ENCODE measurements at regions not wholly inside any gene's neighbourhood (a gene's known extent, or its start where the extent isn't known, plus 50 kb on each side); places are given as distances from the start of the nearest gene placed in this dataset.
"Not testable (repeated sequence)": the region's sequence is repeated elsewhere in the genome, so short reads cannot be mapped to it uniquely, and the experiment has no call there.

- no peak overlapping the region for H3K9ac ChIP-seq (ENCODE audit: low read length)
- no peak for TF ChIP-seq EZH2 (IDR thresholded peaks at IDR 0.05; ENCODE audit: borderline replicate concordance, insufficient read depth, low read depth, low read length, poor library complexity, severe bottlenecking)
- no peak for TF ChIP-seq CTCF (IDR thresholded peaks at IDR 0.05)
- Mint-ChIP-seq H3K4me3 (no peak overlapping the region), H3K27me3 (no peaks in the 10 kb centered on the region), H3K9me3 (ENCODE audit: insufficient read depth) (peaks cover 3% of the 10 kb centered on the region), H3K4me1 (no peaks in the 10 kb centered on the region), H3K27ac (no peak overlapping the region)
- no peaks in the 10 kb centered on the region for H4K20me1 ChIP-seq (ENCODE audit: control insufficient read depth, insufficient read depth, low read length, poor library complexity, severe bottlenecking)
- ATAC-seq (ENCODE audit: low read depth) (no peak), DNase-seq (no peak)
- H3K36me3 ChIP-seq (replicated peaks in 1 of 2; ENCODE audit: control extremely low read depth in 1 of 2, control insufficient read depth in 1 of 2, extremely low read depth in 1 of 2, insufficient read depth in 2 of 2, low read length in 1 of 2), result no peaks in the 10 kb centered on the region
- CTCF ChIA-PET, result no interaction called here
- H3K79me2 ChIP-seq (ENCODE audit: control insufficient read depth, insufficient read depth, low read length), result no peaks in the 10 kb centered on the region
- intact Hi-C loops (cut with micrococcal nuclease), result no loop called here
- H3K4me2 ChIP-seq (replicated peaks; ENCODE audit: low read depth, low read length, poor library complexity, severe bottlenecking), result no peak overlapping the region
- no CpG with 5 or more reads among the region's 2 CpGs for WGBS (ENCODE audit: insufficient coverage)
- no peaks in the 10 kb centered on the region for H3K27me3 ChIP-seq (replicated peaks in 1 of 4; ENCODE audit: control extremely low read depth in 1 of 4, control insufficient read depth in 3 of 4, insufficient read depth in 4 of 4, low read length in 3 of 4)
- H3K4me1 ChIP-seq (ENCODE audit: control insufficient read depth in 2 of 2, insufficient read depth in 2 of 2, low read length in 2 of 2), result no peaks in the 10 kb centered on the region
- H3K27ac ChIP-seq (ENCODE audit: low read length in 2 of 2), result no peak overlapping the region
- peaks cover 0 to 3% (median 0%) of the 10 kb centered on the region in 3 donors for H3K9me3 ChIP-seq (ENCODE audit: control extremely low read depth in 1 of 3, control insufficient read depth in 2 of 3, insufficient read depth in 1 of 3, low read length in 2 of 3)
- POLR2A ChIA-PET, result no interaction called here
- no peak overlapping the region for H2AFZ ChIP-seq (ENCODE audit: insufficient read depth, low read depth, low read length, poor library complexity, severe bottlenecking)
- no peak overlapping the region for H3K4me3 ChIP-seq (ENCODE audit: control extremely low read depth in 1 of 5, extremely low read depth in 1 of 5, insufficient read depth in 1 of 5, low read depth in 2 of 5, low read length in 4 of 5)
These were observed 876.8 kb downstream of the FAT4 start for GRCh38 chr4:126191536-126191935.

DNA sequence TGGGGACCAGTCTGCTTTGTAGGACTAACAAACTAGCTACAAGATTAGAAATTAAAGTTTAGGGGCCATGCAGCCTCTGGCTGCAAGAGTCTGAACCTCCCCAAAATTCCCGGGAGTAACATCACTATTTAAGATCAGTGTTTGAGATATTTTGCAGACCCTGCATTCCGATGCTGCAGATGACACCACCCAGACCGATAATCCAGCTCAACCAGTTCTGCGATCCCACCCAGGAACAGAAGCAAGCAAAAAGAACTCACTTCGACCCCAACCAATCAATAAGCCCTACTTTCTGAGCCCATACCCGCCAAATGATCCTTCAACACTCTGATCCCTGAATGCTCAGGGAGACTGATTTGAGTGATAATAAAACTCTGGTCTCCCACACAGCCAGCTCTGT lies 877.8 kb downstream of the FAT4 start:
- WGBS (ENCODE audit: insufficient coverage), result 100% methylated on average over 5 of the region's 6 CpGs
- Histone ChIP-seq H3K9ac (ENCODE audit: low read length) (no peak overlapping the region), H2AFZ (ENCODE audit: insufficient read depth, low read depth, low read length, poor library complexity, severe bottlenecking) (no peak overlapping the region), H3K79me2 (ENCODE audit: control insufficient read depth, insufficient read depth, low read length) (no peaks in the 10 kb centered on the region), H3K4me2 (replicated peaks; ENCODE audit: low read depth, low read length, poor library complexity, severe bottlenecking) (no peak overlapping the region), H3K27ac (ENCODE audit: low read length in 2 of 2) (no peak overlapping the region), H3K4me3 (ENCODE audit: control extremely low read depth in 1 of 5, extremely low read depth in 1 of 5, insufficient read depth in 1 of 5, low read depth in 2 of 5, low read length in 4 of 5) (no peak overlapping the region), H3K4me1 (ENCODE audit: control insufficient read depth in 2 of 2, insufficient read depth in 2 of 2, low read length in 2 of 2) (no peaks in the 10 kb centered on the region), H3K27me3 (replicated peaks in 1 of 4; ENCODE audit: control extremely low read depth in 1 of 4, control insufficient read depth in 3 of 4, insufficient read depth in 4 of 4, low read length in 3 of 4) (no peaks in the 10 kb centered on the region), H3K9me3 (ENCODE audit: control extremely low read depth in 1 of 3, control insufficient read depth in 2 of 3, insufficient read depth in 1 of 3, low read length in 2 of 3) (peaks cover 0 to 3% (median 0%) of the 10 kb centered on the region in 3 donors), H3K36me3 (replicated peaks in 1 of 2; ENCODE audit: control extremely low read depth in 1 of 2, control insufficient read depth in 1 of 2, extremely low read depth in 1 of 2, insufficient read depth in 2 of 2, low read length in 1 of 2) (no peaks in the 10 kb centered on the region), H4K20me1 (ENCODE audit: control insufficient read depth, insufficient read depth, low read length, poor library complexity, severe bottlenecking) (no peaks in the 10 kb centered on the region)
- TF ChIP-seq CTCF (IDR thresholded peaks at IDR 0.05), result no peak
- TF ChIP-seq EZH2 (IDR thresholded peaks at IDR 0.05; ENCODE audit: borderline replicate concordance, insufficient read depth, low read depth, low read length, poor library complexity, severe bottlenecking), result no peak
- POLR2A ChIA-PET, result no interaction called here
- no peaks in the 10 kb centered on the region for H3K27me3 Mint-ChIP-seq
- H3K4me3 Mint-ChIP-seq, result no peak overlapping the region
- H3K27ac Mint-ChIP-seq, result no peak overlapping the region
- intact Hi-C loops (cut with micrococcal nuclease), result no loop called here
- H3K4me1 Mint-ChIP-seq, result no peaks in the 10 kb centered on the region
- H3K9me3 Mint-ChIP-seq (ENCODE audit: insufficient read depth), result peaks cover 3% of the 10 kb centered on the region
- DNase-seq, result no peak
- ATAC-seq (ENCODE audit: low read depth), result no peak
- CTCF ChIA-PET, result no interaction called here

DNA sequence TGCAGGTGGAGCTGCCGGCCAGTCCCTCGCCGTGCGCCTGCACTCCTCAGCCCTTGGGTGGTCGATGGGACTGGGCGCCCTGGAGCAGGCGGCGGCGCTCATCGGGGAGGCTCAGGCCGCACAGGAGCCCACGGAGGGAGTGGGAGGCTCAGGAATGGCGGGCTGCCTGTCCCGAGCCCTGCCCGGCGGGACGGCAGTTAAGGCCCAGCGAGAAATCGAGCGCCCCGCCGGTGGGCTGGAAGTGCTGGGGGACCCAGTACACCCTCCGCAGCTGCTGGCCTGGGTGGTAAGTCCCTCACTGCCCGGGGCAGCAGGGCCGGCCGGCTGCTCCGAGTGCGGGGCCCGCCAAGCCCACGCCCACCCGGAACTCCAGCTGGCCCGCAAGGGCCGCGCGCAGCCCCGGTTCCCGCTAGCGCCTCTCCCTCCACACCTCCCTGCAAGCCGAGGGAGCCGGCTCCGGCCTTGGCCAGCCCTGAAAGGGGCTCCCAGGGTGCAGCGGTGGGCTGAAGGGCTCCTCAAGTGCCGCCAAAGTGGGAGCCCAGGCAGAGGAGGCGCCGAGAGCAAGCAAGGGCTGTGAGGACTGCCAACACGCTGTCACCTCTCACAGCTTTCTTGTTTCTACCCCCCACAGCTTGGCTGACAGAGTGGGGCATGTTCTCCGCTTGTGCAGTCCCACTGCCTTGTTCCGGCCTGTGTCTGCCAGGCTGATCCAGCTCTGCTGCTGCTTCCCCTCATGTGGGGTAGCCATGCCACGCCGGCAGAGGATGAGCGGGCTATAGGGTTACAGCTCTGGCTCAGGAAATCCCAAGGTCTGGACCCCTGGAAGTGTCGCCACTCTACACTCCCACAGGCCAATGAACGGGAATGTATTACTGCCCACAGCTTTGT lies 886.7 kb downstream of the FAT4 start:
- H3K4me3 ChIP-seq (ENCODE audit: control extremely low read depth in 1 of 5, extremely low read depth in 1 of 5, insufficient read depth in 1 of 5, low read depth in 2 of 5, low read length in 4 of 5); POLR2A ChIA-PET; intact Hi-C loops (cut with micrococcal nuclease); H3K9ac ChIP-seq (ENCODE audit: low read length); H3K27me3 Mint-ChIP-seq; H3K4me1 ChIP-seq (ENCODE audit: control insufficient read depth in 2 of 2, insufficient read depth in 2 of 2, low read length in 2 of 2); H4K20me1 ChIP-seq (ENCODE audit: control insufficient read depth, insufficient read depth, low read length, poor library complexity, severe bottlenecking); DNase-seq; H2AFZ ChIP-seq (ENCODE audit: insufficient read depth, low read depth, low read length, poor library complexity, severe bottlenecking); H3K4me3 Mint-ChIP-seq; CTCF ChIA-PET; ATAC-seq (ENCODE audit: low read depth); H3K36me3 ChIP-seq (replicated peaks in 1 of 2; ENCODE audit: control extremely low read depth in 1 of 2, control insufficient read depth in 1 of 2, extremely low read depth in 1 of 2, insufficient read depth in 2 of 2, low read length in 1 of 2); H3K27me3 ChIP-seq (replicated peaks in 1 of 4; ENCODE audit: control extremely low read depth in 1 of 4, control insufficient read depth in 3 of 4, insufficient read depth in 4 of 4, low read length in 3 of 4); H3K4me1 Mint-ChIP-seq; H3K4me2 ChIP-seq (replicated peaks; ENCODE audit: low read depth, low read length, poor library complexity, severe bottlenecking); H3K27ac Mint-ChIP-seq; H3K79me2 ChIP-seq (ENCODE audit: control insufficient read depth, insufficient read depth, low read length); H3K27ac ChIP-seq (ENCODE audit: low read length in 2 of 2); H3K9me3 Mint-ChIP-seq (ENCODE audit: insufficient read depth): not testable (repeated sequence)
- peaks cover 0 to 18% (median 2%) of the 10 kb centered on the region in 3 donors for H3K9me3 ChIP-seq (ENCODE audit: control extremely low read depth in 1 of 3, control insufficient read depth in 2 of 3, insufficient read depth in 1 of 3, low read length in 2 of 3)
- 93% methylated on average over 51 of the region's 53 CpGs for WGBS (ENCODE audit: insufficient coverage)

Data from B cell (primary cell).